Right hindlimb (tissue), 1 donor: ENCODE measurements at regions not wholly inside any gene's neighbourhood (a gene's known extent, or its start where the extent isn't known, plus 50 kb on each side); places are given as distances from the start of the nearest gene placed in this dataset.
A peak's percentile ranks its signal among the peaks of the same experiment; 100 is the strongest.
"Not testable (repeated sequence)": the region's sequence is repeated elsewhere in the genome, so short reads cannot be mapped to it uniquely, and the experiment has no call there.

Experiments
- DNase-seq: peaks from one replicate; pipeline ENCODE4 v3.0.0-alpha.2; 2018

DNA sequence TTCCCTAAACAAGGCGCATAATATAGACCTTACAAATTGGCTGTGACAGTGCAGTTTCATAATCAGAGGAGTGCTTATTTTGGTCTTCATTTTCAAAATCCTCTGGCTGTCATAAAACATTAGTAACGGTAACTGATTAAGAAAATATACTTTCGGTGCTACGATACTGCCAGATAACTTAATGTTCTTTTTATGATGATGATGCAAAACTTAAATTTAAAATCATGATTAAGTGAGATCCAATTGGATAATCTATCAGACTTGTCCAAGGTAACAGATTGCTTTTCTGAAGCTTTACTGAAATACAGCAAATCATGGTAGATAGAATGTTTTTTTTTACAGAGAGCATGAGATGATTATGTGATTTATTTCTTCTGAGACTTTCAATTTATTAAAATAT is 364.2 kb upstream of the CNTN3 start:
- no peak for DNase-seq

- not testable (repeated sequence) for DNase-seq
These were observed 370.8 kb upstream of the CNTN3 start for GRCh38 chr3:74985028-74985904.

GRCh38 chr3:74988095-74988494 is 373.6 kb upstream of the CNTN3 start:
- DNase-seq = no peak

- DNase-seq = no peak
These were observed 378.4 kb upstream of the CNTN3 start for GRCh38 chr3:74992898-74993297.

- DNase-seq = no peak
These were observed 386.9 kb upstream of the CNTN3 start for GRCh38 chr3:75001330-75001729.

GRCh38 chr3:75012791-75013331 is 398.4 kb upstream of the CNTN3 start:
- no peak for DNase-seq

DNA sequence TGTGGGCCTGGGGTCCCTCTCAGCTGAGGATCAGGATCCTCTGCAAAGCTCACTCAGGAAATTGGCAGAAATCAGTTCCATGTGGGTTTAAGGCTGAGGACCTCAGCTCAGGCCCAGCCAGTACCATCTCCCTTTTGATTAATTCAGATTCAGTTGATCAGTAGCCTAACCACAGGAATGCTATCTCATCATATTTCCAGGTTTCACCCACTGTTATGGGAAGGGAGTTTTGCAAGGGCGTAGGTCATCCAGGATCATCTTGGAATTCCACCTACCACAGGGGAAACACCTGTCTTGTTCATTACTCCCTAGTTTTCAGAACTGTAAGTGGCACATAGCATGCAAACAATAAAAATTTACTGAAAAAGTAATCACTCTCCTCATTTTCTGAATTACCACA is 399.5 kb upstream of the CNTN3 start:
- no peak for DNase-seq

DNA sequence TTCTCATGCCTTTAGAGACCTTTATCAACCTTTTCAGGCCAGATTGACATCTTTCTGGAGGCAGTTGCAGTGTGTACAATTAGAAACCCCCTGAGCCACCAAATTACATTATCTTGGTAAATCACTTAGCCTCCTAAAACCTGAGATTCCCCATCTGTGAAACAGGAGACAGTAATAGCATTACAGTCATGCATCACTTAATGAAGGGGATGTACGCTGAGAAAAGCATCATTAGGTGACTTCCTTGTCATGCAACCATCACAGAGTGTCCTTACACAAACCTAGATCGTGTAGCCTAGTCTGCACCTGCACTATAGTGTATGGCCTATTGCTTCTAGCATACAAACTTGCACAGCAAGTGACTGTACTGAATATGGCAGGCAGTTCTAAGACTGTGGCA is 400.8 kb upstream of the CNTN3 start:
- no peak for DNase-seq

GRCh38 chr3:75035146-75035545 is 420.7 kb upstream of the CNTN3 start:
- no peak for DNase-seq

- no peak for DNase-seq
These were observed 428.5 kb upstream of the CNTN3 start for GRCh38 chr3:75042941-75043340.

- no peak for DNase-seq
These were observed 434.2 kb upstream of the CNTN3 start for GRCh38 chr3:75048650-75049049.

GRCh38 chr3:75049533-75049932 is 435.1 kb upstream of the CNTN3 start:
- no peak for DNase-seq

DNA sequence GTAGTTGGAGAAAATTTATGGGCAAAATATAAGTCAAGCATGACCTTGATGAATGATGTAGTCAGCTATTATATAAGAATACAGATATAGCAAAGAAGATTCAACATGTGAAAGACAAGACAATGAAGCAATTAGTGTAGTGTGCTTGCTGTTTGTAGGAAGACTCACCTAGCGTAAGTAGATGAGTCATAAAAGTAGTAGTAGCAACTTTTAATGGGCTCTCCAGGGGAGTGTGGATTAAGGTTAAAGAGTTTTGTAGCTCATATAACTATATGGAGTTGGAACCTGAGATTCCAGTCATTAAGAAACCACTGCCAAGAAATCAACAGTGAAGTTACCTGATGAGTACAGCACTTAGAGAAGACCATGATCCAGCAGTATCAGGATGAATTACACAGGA is 444.7 kb upstream of the CNTN3 start:
- DNase-seq = no peak

- DNase-seq = no peak
These were observed 447.3 kb upstream of the CNTN3 start for GRCh38 chr3:75061806-75062205.

- DNase-seq = no peak
These were observed 460.7 kb upstream of the CNTN3 start for GRCh38 chr3:75075158-75075557.

- DNase-seq = no peak
These were observed 462.0 kb upstream of the CNTN3 start for GRCh38 chr3:75076481-75076880.

DNA sequence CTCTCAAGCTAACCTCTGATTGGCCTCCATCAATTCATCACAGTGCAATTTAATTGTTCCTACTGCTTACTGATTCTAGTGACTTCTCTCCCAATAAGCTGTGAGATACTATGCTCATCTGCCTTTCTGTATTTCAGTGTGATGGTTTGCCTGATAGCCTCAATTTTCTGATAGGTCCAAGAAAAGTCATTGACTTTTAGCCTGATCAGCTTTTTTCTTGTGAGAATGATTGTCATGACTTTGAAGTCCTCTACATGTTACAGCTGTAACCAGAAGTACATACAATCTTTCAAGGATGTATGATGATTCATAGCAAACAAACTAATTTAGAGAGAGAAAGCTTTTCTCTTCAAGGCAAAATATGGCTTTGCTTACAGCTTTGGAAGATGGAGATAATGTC is 463.8 kb upstream of the CNTN3 start:
- DNase-seq = no peak

DNA sequence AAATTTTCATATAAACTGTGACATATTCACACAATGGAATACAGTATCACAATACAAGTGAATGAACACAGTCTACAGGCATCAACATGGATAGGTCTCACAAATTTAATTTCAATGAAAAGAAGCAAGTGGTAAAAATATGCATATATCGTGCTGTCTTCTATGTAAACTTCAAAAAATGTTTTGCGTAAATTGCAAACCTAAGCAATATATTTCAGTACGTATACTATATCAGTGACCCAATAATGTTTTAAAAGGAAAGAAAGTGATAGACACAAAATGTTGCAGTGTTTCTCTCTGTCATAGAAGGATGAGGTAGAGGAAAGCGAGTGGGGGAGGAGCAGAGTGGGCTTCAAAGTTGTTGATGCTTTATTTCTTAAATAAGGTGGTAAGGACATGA is 468.4 kb upstream of the CNTN3 start:
- DNase-seq = no peak

GRCh38 chr3:75089841-75090240 is 475.4 kb upstream of the CNTN3 start:
- no peak for DNase-seq

GRCh38 chr3:75101329-75102147 is 487.1 kb upstream of the CNTN3 start:
- peak; percentile 17 for DNase-seq

DNA sequence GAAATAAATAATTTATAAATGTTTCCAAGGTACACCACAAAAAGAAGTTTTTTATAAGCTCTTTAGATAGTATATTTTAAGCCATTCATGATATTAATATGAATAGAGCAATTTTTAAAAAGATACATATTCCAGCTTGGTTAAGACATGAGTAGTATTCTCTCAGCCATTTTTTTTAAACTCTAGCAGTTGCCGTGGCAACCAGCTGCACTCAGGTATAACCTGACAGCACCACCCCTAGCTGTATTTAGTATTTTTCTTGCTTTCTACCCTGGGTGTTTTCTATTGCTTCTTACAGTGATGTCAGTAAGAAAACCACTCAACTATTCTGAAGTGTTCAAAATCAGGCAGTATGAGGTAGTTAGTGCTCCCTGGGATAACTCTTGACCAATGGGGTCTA is 496.3 kb upstream of the CNTN3 start:
- no peak for DNase-seq

- no peak for DNase-seq
These were observed 501.2 kb upstream of the CNTN3 start for GRCh38 chr3:75115695-75116094.

DNA sequence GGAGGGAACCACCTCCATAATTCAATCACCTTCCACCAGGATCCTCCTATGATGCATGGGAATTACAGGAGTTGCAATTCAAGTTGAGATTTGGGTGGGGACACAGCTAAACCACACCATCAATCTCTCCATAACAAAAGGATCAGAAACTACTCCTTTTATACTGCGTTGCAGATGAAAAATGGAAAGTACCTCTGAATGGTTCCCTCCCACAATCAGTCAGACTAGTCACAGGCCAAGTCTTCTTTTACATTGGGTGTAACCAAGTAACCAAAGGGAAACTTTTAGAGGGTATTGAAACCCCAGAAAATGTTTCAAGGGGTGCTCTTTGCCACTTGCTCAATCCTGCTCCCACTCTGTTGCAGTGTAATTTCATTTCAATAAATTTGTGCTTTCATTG is 504.3 kb upstream of the CNTN3 start:
- no peak for DNase-seq

GRCh38 chr3:75126556-75126955 is 512.1 kb upstream of the CNTN3 start:
- no peak for DNase-seq
